ENCODE measurements at regions not wholly inside any gene's neighbourhood (a gene's known extent, or its start where the extent isn't known, plus 50 kb on each side); places are given as distances from the start of the nearest gene placed in this dataset.

- TF ChIP-seq CTCF (IDR thresholded peaks at IDR 0.05) (no peak), EZH2 (IDR thresholded peaks at IDR 0.05) (no peak), EZH2phosphoT487 (IDR thresholded peaks at IDR 0.05) (no peak)
These were observed 472.2 kb upstream of the DCC start for GRCh38 chr18:51867767-51868166.

Data from neural progenitor cell (in vitro differentiated cells).